ENCODE measurements at regions not wholly inside any gene's neighbourhood (a gene's known extent, or its start where the extent isn't known, plus 50 kb on each side); places are given as distances from the start of the nearest gene placed in this dataset.
"Not testable (repeated sequence)": the region's sequence is repeated elsewhere in the genome, so short reads cannot be mapped to it uniquely, and the experiment has no call there.

- Mint-ChIP-seq H3K27me3 (ENCODE audit: low read depth) (no peaks in the 10 kb centered on the region), H3K4me3 (no peak overlapping the region), H3K27ac (no peak overlapping the region), H3K9me3 (peaks cover 7 to 15% of the 10 kb centered on the region in 2 donors), H3K4me1 (ENCODE audit: low read depth) (no peaks in the 10 kb centered on the region), H3K36me3 (ENCODE audit: insufficient read depth in 2 of 2) (peaks cover 7 to 12% of the 10 kb centered on the region in 2 donors)
- DNase-seq (no peak), ATAC-seq (replicated peaks in 1 of 2) (no peak)
Observed at GRCh38 chr1:183753464-183753891, 51.4 kb upstream of the RGL1 start.

- no peaks in the 10 kb centered on the region for H3K4me1 Mint-ChIP-seq (ENCODE audit: low read depth)
- DNase-seq = no peak
- H3K27ac Mint-ChIP-seq = no peak overlapping the region
- ATAC-seq (replicated peaks in 1 of 2) = no peak
- H3K4me3 Mint-ChIP-seq = no peak overlapping the region
- no peaks in the 10 kb centered on the region for H3K27me3 Mint-ChIP-seq (ENCODE audit: low read depth)
- H3K36me3 Mint-ChIP-seq (ENCODE audit: insufficient read depth in 2 of 2) = peaks cover 2% of the 10 kb centered on the region in 2 donors
- peaks cover 4 to 5% of the 10 kb centered on the region in 2 donors for H3K9me3 Mint-ChIP-seq
Observed at GRCh38 chr1:183744132-183744913, 60.6 kb upstream of the RGL1 start.

GRCh38 chr1:183742355-183742754 lies 62.6 kb upstream of the RGL1 start:
- no peak overlapping the region for H3K4me3 Mint-ChIP-seq
- H3K4me1 Mint-ChIP-seq (ENCODE audit: low read depth) = no peaks in the 10 kb centered on the region
- DNase-seq (no peak), ATAC-seq (replicated peaks in 1 of 2) (no peak)
- no peaks in the 10 kb centered on the region for H3K27me3 Mint-ChIP-seq (ENCODE audit: low read depth)
- peaks cover 2% of the 10 kb centered on the region in 2 donors for H3K36me3 Mint-ChIP-seq (ENCODE audit: insufficient read depth in 2 of 2)
- H3K27ac Mint-ChIP-seq = no peak overlapping the region
- H3K9me3 Mint-ChIP-seq = peaks cover 4 to 5% of the 10 kb centered on the region in 2 donors

GRCh38 chr1:183739741-183740271 lies 65.1 kb upstream of the RGL1 start:
- Mint-ChIP-seq H3K36me3 (ENCODE audit: insufficient read depth in 2 of 2) (peaks cover 2% of the 10 kb centered on the region in 2 donors), H3K4me1 (ENCODE audit: low read depth) (no peaks in the 10 kb centered on the region), H3K27ac (no peak overlapping the region), H3K27me3 (ENCODE audit: low read depth) (no peaks in the 10 kb centered on the region), H3K4me3 (no peak overlapping the region), H3K9me3 (peaks cover 0 to 5% of the 10 kb centered on the region in 2 donors)
- DNase-seq (no peak), ATAC-seq (replicated peaks in 1 of 2) (no peak)

GRCh38 chr1:183739082-183739481 lies 65.8 kb upstream of the RGL1 start:
- Mint-ChIP-seq H3K27me3 (ENCODE audit: low read depth) (no peaks in the 10 kb centered on the region), H3K27ac (no peak overlapping the region), H3K4me1 (ENCODE audit: low read depth) (no peaks in the 10 kb centered on the region), H3K36me3 (ENCODE audit: insufficient read depth in 2 of 2) (peaks cover 2% of the 10 kb centered on the region in 2 donors), H3K9me3 (peaks cover 0 to 5% of the 10 kb centered on the region in 2 donors), H3K4me3 (no peak overlapping the region)
- no peak for DNase-seq
- no peak for ATAC-seq (replicated peaks in 1 of 2)

GRCh38 chr1:183737916-183738315 lies 67.0 kb upstream of the RGL1 start:
- H3K4me3 Mint-ChIP-seq; H3K36me3 Mint-ChIP-seq (ENCODE audit: insufficient read depth in 2 of 2); ATAC-seq (replicated peaks in 1 of 2); H3K4me1 Mint-ChIP-seq (ENCODE audit: low read depth); H3K9me3 Mint-ChIP-seq; H3K27me3 Mint-ChIP-seq (ENCODE audit: low read depth); DNase-seq; H3K27ac Mint-ChIP-seq: not testable (repeated sequence)

GRCh38 chr1:183736343-183736742 lies 68.6 kb upstream of the RGL1 start:
- H3K9me3 Mint-ChIP-seq = no peaks in the 10 kb centered on the region
- H3K4me3 Mint-ChIP-seq = no peak overlapping the region
- H3K27me3 Mint-ChIP-seq (ENCODE audit: low read depth) = no peaks in the 10 kb centered on the region
- ATAC-seq (replicated peaks in 1 of 2) (no peak), DNase-seq (no peak)
- no peaks in the 10 kb centered on the region for H3K36me3 Mint-ChIP-seq (ENCODE audit: insufficient read depth in 2 of 2)
- no peak overlapping the region for H3K27ac Mint-ChIP-seq
- H3K4me1 Mint-ChIP-seq (ENCODE audit: low read depth) = no peaks in the 10 kb centered on the region

- no peaks in the 10 kb centered on the region for H3K9me3 Mint-ChIP-seq
- H3K4me1 Mint-ChIP-seq (ENCODE audit: low read depth) = no peaks in the 10 kb centered on the region
- H3K36me3 Mint-ChIP-seq (ENCODE audit: insufficient read depth in 2 of 2) = no peaks in the 10 kb centered on the region
- ATAC-seq (replicated peaks in 1 of 2) = no peak
- DNase-seq = no peak
- H3K27me3 Mint-ChIP-seq (ENCODE audit: low read depth) = no peaks in the 10 kb centered on the region
- H3K4me3 Mint-ChIP-seq = no peak overlapping the region
- no peak overlapping the region for H3K27ac Mint-ChIP-seq
Observed at GRCh38 chr1:183735069-183735860, 69.7 kb upstream of the RGL1 start.

GRCh38 chr1:183734543-183735036 lies 70.3 kb upstream of the RGL1 start:
- H3K9me3 Mint-ChIP-seq = no peaks in the 10 kb centered on the region
- no peak overlapping the region for H3K27ac Mint-ChIP-seq
- DNase-seq (no peak), ATAC-seq (replicated peaks in 1 of 2) (no peak)
- no peaks in the 10 kb centered on the region for H3K4me1 Mint-ChIP-seq (ENCODE audit: low read depth)
- H3K36me3 Mint-ChIP-seq (ENCODE audit: insufficient read depth in 2 of 2) = no peaks in the 10 kb centered on the region
- H3K4me3 Mint-ChIP-seq = no peak overlapping the region
- no peaks in the 10 kb centered on the region for H3K27me3 Mint-ChIP-seq (ENCODE audit: low read depth)

GRCh38 chr1:183733715-183734114 lies 71.2 kb upstream of the RGL1 start:
- Mint-ChIP-seq H3K4me3 (no peak overlapping the region), H3K27ac (no peak overlapping the region), H3K4me1 (ENCODE audit: low read depth) (no peaks in the 10 kb centered on the region), H3K27me3 (ENCODE audit: low read depth) (no peaks in the 10 kb centered on the region), H3K36me3 (ENCODE audit: insufficient read depth in 2 of 2) (no peaks in the 10 kb centered on the region), H3K9me3 (no peaks in the 10 kb centered on the region)
- DNase-seq (no peak), ATAC-seq (replicated peaks in 1 of 2) (no peak)

- no peaks in the 10 kb centered on the region for H3K9me3 Mint-ChIP-seq
- H3K36me3 Mint-ChIP-seq (ENCODE audit: insufficient read depth in 2 of 2) = peaks cover 0 to 1% of the 10 kb centered on the region in 2 donors
- DNase-seq (no peak), ATAC-seq (replicated peaks in 1 of 2) (no peak)
- no peak overlapping the region for H3K27ac Mint-ChIP-seq
- no peak overlapping the region for H3K4me3 Mint-ChIP-seq
- H3K4me1 Mint-ChIP-seq (ENCODE audit: low read depth) = no peaks in the 10 kb centered on the region
- H3K27me3 Mint-ChIP-seq (ENCODE audit: low read depth) = no peaks in the 10 kb centered on the region
Observed at GRCh38 chr1:183732236-183732880, 72.6 kb upstream of the RGL1 start.

GRCh38 chr1:183730886-183731573 lies 73.9 kb upstream of the RGL1 start:
- peaks cover 0 to 2% of the 10 kb centered on the region in 2 donors for H3K36me3 Mint-ChIP-seq (ENCODE audit: insufficient read depth in 2 of 2)
- peak overlapping the region; percentile 62 for H3K27ac Mint-ChIP-seq
- no peaks in the 10 kb centered on the region for H3K27me3 Mint-ChIP-seq (ENCODE audit: low read depth)
- H3K4me1 Mint-ChIP-seq (ENCODE audit: low read depth) = no peaks in the 10 kb centered on the region
- ATAC-seq (replicated peaks in 1 of 2) = no peak
- no peak overlapping the region for H3K4me3 Mint-ChIP-seq
- no peaks in the 10 kb centered on the region for H3K9me3 Mint-ChIP-seq
- no peak for DNase-seq
